Panc1 (cell line): ENCODE measurements at regions not wholly inside any gene's neighbourhood (a gene's known extent, or its start where the extent isn't known, plus 50 kb on each side); places are given as distances from the start of the nearest gene placed in this dataset.

Source experiments
- POLR2AphosphoS5 ChIP-seq: IDR thresholded peaks from 2 replicates; pipeline ENCODE4 v1.6.1; 2012; ENCODE audit warnings: mild to moderate bottlenecking, low read depth, low read length, moderate library complexity
- REST ChIP-seq, 2 experiments: IDR thresholded peaks; 2 replicates each; pipeline ENCODE4 v1.6.1; 2011 to 2012; ENCODE audit warnings: low read depth in 2 of 2, control low read depth in 1 of 2, low read length in 1 of 2, mild to moderate bottlenecking in 1 of 2, moderate library complexity in 1 of 2; ENCODE audit not compliant: insufficient read depth in 1 of 2
- SIN3A ChIP-seq: IDR thresholded peaks from 2 replicates; pipeline ENCODE4 v1.6.1; 2012; ENCODE audit warnings: low read depth, mild to moderate bottlenecking, low read length, moderate library complexity, borderline replicate concordance; ENCODE audit not compliant: insufficient read depth
- TCF7L2 ChIP-seq: IDR thresholded peaks from 2 replicates; pipeline ENCODE4 v1.6.1; 2011; ENCODE audit warnings: mild to moderate bottlenecking, low read depth, low read length, inconsistent platforms
- TF ChIP-seq, protein P1 (sequence below): fragments of 450-650 bp; IDR thresholded peaks from 2 replicates; pipeline ENCODE4 v1.5.1; 2017; ENCODE audit warnings: mild to moderate bottlenecking

GRCh38 chr22:27116312-27117086, 459.1 kb downstream of the MIAT start:
- TF ChIP-seq, protein P1, sequence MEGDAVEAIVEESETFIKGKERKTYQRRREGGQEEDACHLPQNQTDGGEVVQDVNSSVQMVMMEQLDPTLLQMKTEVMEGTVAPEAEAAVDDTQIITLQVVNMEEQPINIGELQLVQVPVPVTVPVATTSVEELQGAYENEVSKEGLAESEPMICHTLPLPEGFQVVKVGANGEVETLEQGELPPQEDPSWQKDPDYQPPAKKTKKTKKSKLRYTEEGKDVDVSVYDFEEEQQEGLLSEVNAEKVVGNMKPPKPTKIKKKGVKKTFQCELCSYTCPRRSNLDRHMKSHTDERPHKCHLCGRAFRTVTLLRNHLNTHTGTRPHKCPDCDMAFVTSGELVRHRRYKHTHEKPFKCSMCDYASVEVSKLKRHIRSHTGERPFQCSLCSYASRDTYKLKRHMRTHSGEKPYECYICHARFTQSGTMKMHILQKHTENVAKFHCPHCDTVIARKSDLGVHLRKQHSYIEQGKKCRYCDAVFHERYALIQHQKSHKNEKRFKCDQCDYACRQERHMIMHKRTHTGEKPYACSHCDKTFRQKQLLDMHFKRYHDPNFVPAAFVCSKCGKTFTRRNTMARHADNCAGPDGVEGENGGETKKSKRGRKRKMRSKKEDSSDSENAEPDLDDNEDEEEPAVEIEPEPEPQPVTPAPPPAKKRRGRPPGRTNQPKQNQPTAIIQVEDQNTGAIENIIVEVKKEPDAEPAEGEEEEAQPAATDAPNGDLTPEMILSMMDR, result no peak
- TF ChIP-seq SIN3A (no peak), POLR2AphosphoS5 (no peak), TCF7L2 (no peak), REST (IDR thresholded peaks at IDR 0.05; ENCODE audit: insufficient read depth in 1 of 2, low read depth in 2 of 2, low read length in 1 of 2) (no peak)
